BLaER1 (cell line): ENCODE measurements at regions not wholly inside any gene's neighbourhood (a gene's known extent, or its start where the extent isn't known, plus 50 kb on each side); places are given as distances from the start of the nearest gene placed in this dataset.

Experiments
- H3K27ac ChIP-seq: shearing (Covaris generic); formaldehyde crosslinking; 2 replicates; pipeline ENCODE4 v1.8.1; 2022
- H3K27me3 ChIP-seq: shearing (Covaris generic); formaldehyde crosslinking; 2 replicates; pipeline ENCODE4 v1.8.1; 2022
- H3K36me3 ChIP-seq: shearing (Covaris generic); formaldehyde crosslinking; 2 replicates; pipeline ENCODE4 v1.8.1; 2022
- H3K4me1 ChIP-seq: shearing (Covaris generic); formaldehyde crosslinking; 2 replicates; pipeline ENCODE4 v1.8.1; 2022
- H3K4me2 ChIP-seq: shearing (Covaris generic); formaldehyde crosslinking; 2 replicates; pipeline ENCODE4 v1.8.1; 2022
- H3K4me3 ChIP-seq: shearing (Covaris generic); formaldehyde crosslinking; 2 replicates; pipeline ENCODE4 v1.8.1; 2022
- H3K9ac ChIP-seq: shearing (Covaris generic); formaldehyde crosslinking; 2 replicates; pipeline ENCODE4 v1.8.1; 2022
- H3K9me3 ChIP-seq: shearing (Covaris generic); formaldehyde crosslinking; 2 replicates; pipeline ENCODE4 v1.8.1; 2022
- H4K20me1 ChIP-seq: shearing (Covaris generic); formaldehyde crosslinking; 2 replicates; pipeline ENCODE4 v1.8.1; 2022
- Cebpa-rat ChIP-seq: shearing (Covaris generic); IDR thresholded peaks from 2 replicates; pipeline ENCODE4 v1.8.1; 2022

DNA sequence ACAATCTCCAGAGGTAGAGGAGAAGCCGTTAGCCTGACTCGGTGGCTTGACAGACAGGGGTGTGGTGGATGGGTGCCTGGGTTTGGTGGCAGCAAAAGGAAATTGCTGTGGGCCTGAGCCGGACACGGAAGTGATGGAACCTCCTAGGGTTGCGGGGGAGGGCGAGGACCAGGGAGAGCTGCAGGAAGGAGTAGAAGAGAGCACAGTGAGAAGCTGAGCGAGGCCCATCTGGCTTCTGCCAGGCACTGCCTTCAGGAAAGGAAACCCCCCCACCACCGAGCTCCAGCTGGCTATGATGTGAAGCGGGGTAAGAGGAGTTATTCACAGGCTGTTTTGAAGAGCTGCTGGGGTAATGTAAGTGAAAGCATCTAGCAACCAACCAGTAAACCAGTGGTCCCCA is 134.6 kb downstream of the TSN start:
- H3K4me3 ChIP-seq = no peak overlapping the region
- no peaks in the 10 kb centered on the region for H3K27me3 ChIP-seq
- no peaks in the 10 kb centered on the region for H3K36me3 ChIP-seq
- no peak overlapping the region for H3K4me2 ChIP-seq
- H3K9me3 ChIP-seq = no peaks in the 10 kb centered on the region
- no peaks in the 10 kb centered on the region for H4K20me1 ChIP-seq
- no peak overlapping the region for H3K27ac ChIP-seq
- no peak overlapping the region for H3K9ac ChIP-seq
- TF ChIP-seq Cebpa-rat = no peak
- H3K4me1 ChIP-seq = no peaks in the 10 kb centered on the region

DNA sequence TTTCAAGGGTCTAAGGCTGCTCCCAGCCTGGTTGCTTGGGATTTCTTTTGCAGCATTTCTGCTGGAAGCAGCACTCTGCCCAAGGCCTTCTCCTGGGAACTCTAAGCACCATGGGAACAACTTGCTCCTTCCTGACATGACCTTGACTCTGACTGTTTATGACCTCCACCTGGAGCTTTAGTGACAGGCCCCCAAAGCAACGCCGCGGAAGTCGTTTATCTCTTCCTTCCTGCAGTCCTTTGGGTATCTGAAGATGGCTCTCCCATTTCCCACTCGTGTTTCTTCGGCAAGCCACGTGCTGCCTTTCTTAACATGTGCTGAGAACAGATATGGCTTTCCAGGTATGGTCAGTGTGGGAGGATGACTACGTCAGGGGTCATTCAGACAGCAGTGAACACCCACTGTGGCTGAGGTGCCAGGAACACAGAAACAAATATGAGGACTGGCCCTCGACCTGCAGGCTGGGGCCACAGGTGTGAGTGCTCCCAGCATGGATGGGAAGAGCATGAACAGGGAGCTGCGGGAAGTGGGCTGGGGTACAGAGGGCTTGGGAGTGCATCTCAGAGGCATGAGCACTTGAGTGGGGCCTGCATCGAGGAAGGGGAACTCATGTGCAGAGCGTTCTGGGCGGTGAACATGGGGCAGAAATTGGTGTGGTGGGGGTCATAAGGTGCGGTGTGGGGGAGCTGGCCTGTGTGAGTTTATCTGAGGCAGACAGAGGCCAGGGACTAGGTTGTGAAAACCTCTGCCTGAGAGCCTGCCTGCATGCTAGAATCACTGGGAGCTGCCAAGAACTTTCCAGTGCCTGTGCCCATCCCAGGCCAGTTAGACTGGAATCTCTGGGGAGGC is 140.5 kb downstream of the TSN start:
- no peak overlapping the region for H3K4me2 ChIP-seq
- H4K20me1 ChIP-seq = no peaks in the 10 kb centered on the region
- no peaks in the 10 kb centered on the region for H3K36me3 ChIP-seq
- no peak for TF ChIP-seq Cebpa-rat
- no peak overlapping the region for H3K27ac ChIP-seq
- H3K4me3 ChIP-seq = no peak overlapping the region
- H3K9ac ChIP-seq = no peak overlapping the region
- no peaks in the 10 kb centered on the region for H3K4me1 ChIP-seq
- no peaks in the 10 kb centered on the region for H3K27me3 ChIP-seq
- no peaks in the 10 kb centered on the region for H3K9me3 ChIP-seq

DNA sequence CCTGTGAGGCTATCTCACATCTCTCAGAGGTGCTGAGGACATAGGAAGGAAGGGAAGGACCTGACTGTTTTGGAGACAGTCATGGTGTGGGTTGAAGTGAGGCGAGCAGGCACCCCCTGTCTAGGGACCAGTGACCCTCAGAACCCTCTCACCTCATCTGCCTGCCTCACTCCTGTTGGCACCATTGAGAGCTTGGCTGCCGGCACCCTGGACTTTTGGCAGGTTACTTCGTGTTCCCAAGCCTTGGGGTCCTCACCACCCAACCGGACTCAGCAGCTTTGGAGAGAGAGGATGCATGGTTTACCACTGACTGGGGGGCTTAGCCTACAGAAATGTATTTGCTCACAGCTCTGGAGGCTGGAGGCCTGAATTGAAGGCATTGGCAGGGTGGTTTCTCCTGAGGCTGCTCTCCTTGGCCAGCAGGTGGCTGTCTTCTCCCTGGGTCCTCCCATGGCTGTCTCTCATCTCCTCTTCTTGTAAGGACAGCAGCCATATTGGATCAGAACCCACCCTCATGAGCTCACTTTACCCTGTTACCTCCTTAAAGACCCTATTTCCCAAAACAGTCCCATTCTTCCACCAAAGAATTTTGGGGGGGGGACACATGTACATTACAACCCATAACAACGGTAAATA is 142.0 kb downstream of the TSN start:
- Histone ChIP-seq H3K36me3 (no peaks in the 10 kb centered on the region), H3K4me3 (no peak overlapping the region), H3K9me3 (no peaks in the 10 kb centered on the region), H3K27ac (no peak overlapping the region), H3K4me1 (no peaks in the 10 kb centered on the region), H3K4me2 (no peak overlapping the region), H3K27me3 (no peaks in the 10 kb centered on the region), H4K20me1 (no peaks in the 10 kb centered on the region), H3K9ac (no peak overlapping the region)
- no peak for TF ChIP-seq Cebpa-rat

DNA sequence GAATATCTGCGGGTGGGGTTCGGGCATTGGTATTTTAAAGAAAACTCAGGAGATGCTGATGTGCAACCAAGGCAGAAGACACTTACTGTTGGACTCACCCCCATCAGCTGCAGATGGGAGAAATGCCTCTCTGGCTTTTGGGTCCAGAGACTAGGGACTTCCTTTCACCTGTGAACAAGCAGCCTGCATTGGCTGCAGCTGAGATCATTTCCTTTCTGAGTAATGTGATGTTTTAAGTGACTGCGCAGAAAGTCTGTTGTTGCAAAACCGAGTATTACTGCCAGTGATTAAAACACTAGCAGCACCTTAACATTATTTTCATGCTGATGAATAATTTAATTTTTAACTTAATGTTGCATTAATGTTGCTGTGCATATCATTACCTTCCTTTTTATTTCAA is 143.0 kb downstream of the TSN start:
- H3K9ac ChIP-seq = no peak overlapping the region
- H3K4me3 ChIP-seq = no peak overlapping the region
- no peak overlapping the region for H3K4me2 ChIP-seq
- no peaks in the 10 kb centered on the region for H3K27me3 ChIP-seq
- H4K20me1 ChIP-seq = no peaks in the 10 kb centered on the region
- H3K4me1 ChIP-seq = no peaks in the 10 kb centered on the region
- H3K36me3 ChIP-seq = no peaks in the 10 kb centered on the region
- no peaks in the 10 kb centered on the region for H3K9me3 ChIP-seq
- no peak overlapping the region for H3K27ac ChIP-seq
- no peak for TF ChIP-seq Cebpa-rat

DNA sequence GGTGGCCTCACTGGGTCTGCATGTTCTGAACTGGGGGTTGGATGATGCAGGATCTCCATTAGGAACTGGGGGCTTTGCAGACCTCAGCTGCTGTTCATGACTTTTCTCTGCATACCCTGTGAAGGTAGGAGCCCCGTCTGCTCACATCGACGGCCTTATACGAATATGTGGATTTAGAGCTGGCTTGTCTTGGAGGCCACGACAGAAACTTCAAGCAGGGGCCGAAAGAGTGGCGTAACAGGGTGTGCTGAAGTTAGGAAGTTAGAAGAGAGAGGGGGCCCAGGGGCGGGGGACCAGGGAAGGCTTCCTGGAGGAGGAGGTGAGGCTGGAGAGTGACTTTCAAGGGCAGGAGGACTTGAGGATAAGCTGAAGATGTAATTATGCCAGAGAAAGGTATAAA is 144.9 kb downstream of the TSN start:
- Histone ChIP-seq H4K20me1 (no peaks in the 10 kb centered on the region), H3K4me3 (no peak overlapping the region), H3K36me3 (no peaks in the 10 kb centered on the region), H3K4me2 (no peak overlapping the region), H3K27me3 (no peaks in the 10 kb centered on the region), H3K27ac (no peak overlapping the region), H3K4me1 (no peaks in the 10 kb centered on the region), H3K9ac (no peak overlapping the region), H3K9me3 (no peaks in the 10 kb centered on the region)
- TF ChIP-seq Cebpa-rat = no peak

DNA sequence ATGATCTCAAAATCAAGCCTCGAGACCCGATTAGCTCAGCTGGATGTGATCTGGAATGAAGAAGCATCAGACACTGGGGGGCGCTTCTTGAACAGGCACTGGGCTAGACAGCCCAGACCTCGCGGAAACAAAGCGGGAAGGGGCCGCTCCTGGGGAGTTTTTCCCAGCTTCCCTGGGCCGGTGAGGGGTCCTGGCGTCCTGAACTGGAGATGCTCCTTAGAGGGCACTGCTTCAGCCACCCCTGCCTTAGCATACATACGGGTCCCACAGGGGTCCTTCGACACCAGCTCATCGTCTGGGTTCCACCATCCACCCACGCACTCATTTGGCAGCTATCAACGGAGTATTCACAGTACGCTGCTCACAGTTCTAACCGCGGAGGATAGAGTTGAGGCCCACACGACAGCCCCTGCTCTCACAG is 146.7 kb downstream of the TSN start:
- Histone ChIP-seq H3K27ac (no peak overlapping the region), H3K4me2 (no peak overlapping the region), H3K36me3 (no peaks in the 10 kb centered on the region), H3K4me3 (no peak overlapping the region), H4K20me1 (no peaks in the 10 kb centered on the region), H3K9me3 (no peaks in the 10 kb centered on the region), H3K4me1 (no peaks in the 10 kb centered on the region), H3K27me3 (no peaks in the 10 kb centered on the region), H3K9ac (no peak overlapping the region)
- no peak for TF ChIP-seq Cebpa-rat

DNA sequence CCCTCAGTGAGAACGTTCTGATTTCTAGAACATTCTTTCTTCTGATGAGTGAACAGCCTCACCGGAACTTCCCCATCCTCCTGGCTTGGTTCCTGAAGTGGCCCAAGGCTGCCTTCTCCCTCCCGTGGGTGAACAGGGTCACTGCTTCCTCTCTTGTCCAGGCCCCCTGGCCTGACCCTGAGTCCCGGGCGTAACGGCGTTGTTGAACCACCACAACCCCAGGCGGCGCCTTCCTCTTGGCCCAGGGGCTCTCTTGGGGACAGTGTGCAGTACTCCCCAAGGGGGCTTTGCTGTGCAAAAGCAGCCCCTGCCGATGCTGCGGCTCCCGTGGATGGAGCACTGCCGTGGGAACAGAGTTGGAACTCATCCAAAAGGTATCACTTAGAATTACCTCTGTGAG is 147.2 kb downstream of the TSN start:
- Histone ChIP-seq H3K27ac (no peak overlapping the region), H3K4me2 (no peak overlapping the region), H3K9ac (no peak overlapping the region)

DNA sequence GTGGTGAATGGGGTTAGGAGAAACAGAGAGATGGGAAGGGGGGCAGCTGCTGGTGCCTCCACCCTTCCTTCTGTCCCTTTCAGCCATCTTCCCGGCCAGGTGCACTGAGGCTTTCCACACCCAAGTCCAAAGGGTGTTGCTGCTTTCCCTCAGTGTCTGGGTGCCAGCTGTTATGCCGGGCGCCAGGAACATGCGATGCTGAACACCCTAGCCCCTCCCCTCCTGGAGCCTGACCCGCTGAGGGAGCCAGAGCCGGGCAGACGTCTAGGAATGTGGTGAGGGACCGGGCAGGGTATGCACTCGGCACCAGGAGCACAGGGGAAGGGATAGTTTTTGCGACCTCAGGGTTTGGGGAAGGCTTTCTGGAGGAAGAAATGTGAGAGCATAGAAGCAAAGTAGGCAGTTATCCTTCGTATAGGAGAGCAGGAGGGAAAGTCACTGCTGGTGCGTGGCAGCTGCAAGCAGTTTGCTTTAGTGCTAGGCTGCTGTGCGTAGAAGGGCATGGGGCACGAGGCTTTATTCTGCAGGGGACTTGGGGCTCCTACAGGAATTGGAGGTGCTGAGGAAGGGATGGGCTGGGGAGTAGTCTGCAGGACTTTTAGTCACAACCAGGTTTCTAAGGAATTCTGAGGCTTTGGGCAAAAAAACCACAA is 147.7 kb downstream of the TSN start:
- Histone ChIP-seq H3K9me3 (no peaks in the 10 kb centered on the region), H3K4me3 (no peak overlapping the region), H4K20me1 (no peaks in the 10 kb centered on the region), H3K27me3 (no peaks in the 10 kb centered on the region), H3K36me3 (no peaks in the 10 kb centered on the region), H3K9ac (no peak overlapping the region), H3K4me2 (no peak overlapping the region), H3K27ac (no peak overlapping the region), H3K4me1 (peaks cover 8% of the 10 kb centered on the region)
- TF ChIP-seq Cebpa-rat = no peak

More for the DNA sequence above, 147.2 kb downstream of the TSN start:
- Histone ChIP-seq H3K4me1 (peaks cover 3% of the 10 kb centered on the region), H4K20me1 (no peaks in the 10 kb centered on the region), H3K4me3 (no peak overlapping the region), H3K27me3 (no peaks in the 10 kb centered on the region), H3K36me3 (no peaks in the 10 kb centered on the region), H3K9me3 (no peaks in the 10 kb centered on the region)
- no peak for TF ChIP-seq Cebpa-rat

DNA sequence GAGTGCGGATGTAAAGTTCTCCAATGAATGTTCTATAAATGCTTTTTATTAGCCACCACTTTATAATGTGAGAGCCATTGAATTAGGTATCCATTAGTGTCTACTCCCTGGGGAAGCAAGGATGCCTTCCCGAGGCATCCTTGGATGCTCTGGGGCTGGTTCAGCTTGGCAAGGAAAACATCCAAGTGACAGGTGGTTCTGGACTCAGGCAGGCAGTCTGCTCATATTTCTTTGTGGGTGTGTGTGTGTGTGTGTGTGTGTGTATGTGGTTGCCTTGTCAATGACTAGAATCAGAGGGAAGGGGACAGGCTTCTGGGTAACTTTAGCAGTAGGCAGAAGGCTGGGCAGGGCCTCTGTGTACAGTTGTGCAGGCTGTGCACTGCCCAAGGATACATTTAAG is 149.2 kb downstream of the TSN start:
- Histone ChIP-seq H3K27me3 (no peaks in the 10 kb centered on the region), H3K9ac (no peak overlapping the region), H4K20me1 (no peaks in the 10 kb centered on the region), H3K36me3 (no peaks in the 10 kb centered on the region), H3K4me3 (no peak overlapping the region), H3K4me2 (no peak overlapping the region), H3K9me3 (no peaks in the 10 kb centered on the region), H3K27ac (no peak overlapping the region), H3K4me1 (peaks cover 13% of the 10 kb centered on the region)
- TF ChIP-seq Cebpa-rat = no peak

DNA sequence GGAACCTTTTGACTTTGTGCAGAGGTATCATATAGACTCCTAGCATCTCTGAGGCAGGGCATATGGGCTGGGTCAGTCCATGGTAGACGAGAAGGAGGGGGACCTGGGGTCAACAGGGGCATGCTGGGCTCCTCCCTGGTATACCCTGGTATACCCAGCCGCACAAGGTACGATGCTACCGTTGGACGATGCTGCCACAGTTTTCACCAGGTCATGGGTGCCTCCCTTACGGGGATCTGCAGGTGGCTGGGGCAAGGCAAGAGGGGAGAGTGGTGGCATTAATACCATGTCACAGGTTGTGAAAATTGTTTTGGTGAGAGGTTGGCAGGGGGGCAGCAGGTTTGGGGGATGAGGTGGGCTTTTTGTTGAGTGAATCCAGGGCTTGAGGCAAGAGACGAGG is 149.8 kb downstream of the TSN start:
- no peaks in the 10 kb centered on the region for H3K27me3 ChIP-seq

More for the DNA sequence above, 149.8 kb downstream of the TSN start:
- Histone ChIP-seq H3K9me3 (no peaks in the 10 kb centered on the region), H3K4me3 (no peak overlapping the region), H3K4me1 (peaks cover 13% of the 10 kb centered on the region), H3K4me2 (no peak overlapping the region), H3K36me3 (no peaks in the 10 kb centered on the region), H3K9ac (no peak overlapping the region), H3K27ac (no peak overlapping the region), H4K20me1 (no peaks in the 10 kb centered on the region)
- TF ChIP-seq Cebpa-rat = no peak
